IMR-90 (cell line): ENCODE measurements at regions not wholly inside any gene's neighbourhood (a gene's known extent, or its start where the extent isn't known, plus 50 kb on each side); places are given as distances from the start of the nearest gene placed in this dataset.

ENCODE experiments used
- ATAC-seq: fragments of 200-7000 bp; cut with Tn5 transposase; 2 replicates; pipeline ENCODE4 v1.9.1; 2020; ENCODE audit warnings: low read depth, mild to moderate bottlenecking, moderate library complexity
- BruUV-seq: library from RNA; stranded (reverse); fragments of 400-500 nt; replicated peaks from 2 replicates; lab custom pipeline; 2021; lab: Mats Ljungman, UMichigan
- CTCF ChIA-PET: fragments of 300-600 bp; formaldehyde crosslinking; extraction: SDS; loops from one replicate; lab custom pipeline; 2021; ENCODE audit warnings: antibody characterized with exemption; lab: Yijun Ruan, JAX
- POLR2A ChIA-PET: fragments of 300-600 bp; sonication (Branson Sonifier 250); formaldehyde crosslinking; loops from one replicate; lab custom pipeline; 2022; ENCODE audit warnings: antibody characterized with exemption; ENCODE audit not compliant: unreplicated experiment; lab: Charles Lee
- DNase-seq: peaks from one replicate; pipeline ENCODE4 v3.0.0; 2013
- H2AFZ ChIP-seq: replicated peaks from 2 replicates; pipeline ENCODE3; 2013; ENCODE audit warnings: low read length, mild to moderate bottlenecking; ENCODE audit not compliant: poor library complexity
- H2AK5ac ChIP-seq: 2 replicates; pipeline ENCODE4 v1.6.1; 2013; ENCODE audit warnings: low read depth, low read length, inconsistent platforms
- H2AK9ac ChIP-seq: replicated peaks from 2 replicates; pipeline ENCODE3; 2013; ENCODE audit warnings: mild to moderate bottlenecking, low read depth, low read length, moderate library complexity; ENCODE audit not compliant: poor library complexity
- H2BK120ac ChIP-seq: 2 replicates; pipeline ENCODE4 v1.6.1; 2013; ENCODE audit warnings: low read depth, low read length, inconsistent platforms
- H2BK15ac ChIP-seq: 3 replicates; pipeline ENCODE4 v1.6.1; 2013; ENCODE audit warnings: low read depth, low read length, inconsistent platforms
- H2BK20ac ChIP-seq: 2 replicates; pipeline ENCODE4 v1.6.1; 2013; ENCODE audit warnings: low read depth, mild to moderate bottlenecking, inconsistent platforms, low read length, moderate library complexity
- H2BK5ac ChIP-seq: 2 replicates; pipeline ENCODE4 v1.6.1; 2013; ENCODE audit warnings: mild to moderate bottlenecking, low read depth, low read length, inconsistent platforms; ENCODE audit not compliant: poor library complexity, severe bottlenecking
- H3K14ac ChIP-seq: replicated peaks from 2 replicates; pipeline ENCODE4 v1.6.1; 2013; ENCODE audit warnings: low read depth, low read length, inconsistent platforms
- H3K18ac ChIP-seq: 2 replicates; pipeline ENCODE4 v1.6.1; 2013; ENCODE audit warnings: low read depth, low read length, control low read depth
- H3K23ac ChIP-seq: 2 replicates; pipeline ENCODE4 v1.6.1; 2013; ENCODE audit warnings: low read depth, low read length, inconsistent platforms
- H3K27ac ChIP-seq: 2 replicates; pipeline ENCODE4 v1.5.1; 2013; ENCODE audit warnings: mild to moderate bottlenecking, control low read depth, low read length; ENCODE audit not compliant: insufficient read depth
- H3K27me3 ChIP-seq: 2 replicates; pipeline ENCODE4 v1.6.1; 2013; ENCODE audit warnings: low read length; ENCODE audit not compliant: control insufficient read depth, insufficient read depth
- H3K36me3 ChIP-seq: 2 replicates; pipeline ENCODE4 v1.6.1; 2013; ENCODE audit warnings: low read length, mixed read lengths; ENCODE audit not compliant: control insufficient read depth, insufficient read depth
- H3K4ac ChIP-seq: 2 replicates; pipeline ENCODE4 v1.6.1; 2013; ENCODE audit warnings: low read depth, low read length, inconsistent platforms
- H3K4me1 ChIP-seq: 2 replicates; pipeline ENCODE4 v1.6.1; 2013; ENCODE audit warnings: low read length, mixed read lengths; ENCODE audit not compliant: control insufficient read depth, insufficient read depth
- H3K4me2 ChIP-seq: 2 replicates; pipeline ENCODE4 v1.6.1; 2013; ENCODE audit warnings: low read depth, mild to moderate bottlenecking, control low read depth, low read length, moderate library complexity
- H3K4me3 ChIP-seq: 2 replicates; pipeline ENCODE4 v1.5.1; 2013; ENCODE audit warnings: low read depth, mild to moderate bottlenecking, control low read depth, low read length, moderate library complexity; ENCODE audit not compliant: insufficient read depth
- H3K56ac ChIP-seq: 2 replicates; pipeline ENCODE4 v1.6.1; 2013; ENCODE audit warnings: low read length, inconsistent platforms; ENCODE audit not compliant: insufficient read depth; ENCODE audit errors: extremely low read depth
- H3K79me1 ChIP-seq, 2 experiments: 2 replicates each; pipeline ENCODE4 v1.6.1; 2013; ENCODE audit warnings: low read length in 2 of 2, inconsistent platforms in 1 of 2, low read depth in 1 of 2
- H3K9ac ChIP-seq: 2 replicates; pipeline ENCODE4 v1.6.1; 2013; ENCODE audit warnings: low read depth, low read length, control low read depth
- H3K9me1 ChIP-seq: 2 replicates; pipeline ENCODE4 v1.6.1; 2013; ENCODE audit warnings: low read length, inconsistent platforms; ENCODE audit not compliant: insufficient read depth
- H3K9me3 ChIP-seq: 2 replicates; pipeline ENCODE4 v1.6.1; 2013; ENCODE audit warnings: low read length; ENCODE audit not compliant: control insufficient read depth, insufficient read depth
- H4K20me1 ChIP-seq: 2 replicates; pipeline ENCODE4 v1.6.1; 2013; ENCODE audit warnings: low read length, inconsistent platforms; ENCODE audit not compliant: insufficient read depth
- H4K5ac ChIP-seq: 2 replicates; pipeline ENCODE4 v1.6.1; 2013; ENCODE audit warnings: mild to moderate bottlenecking, low read depth, low read length, control low read depth
- H4K8ac ChIP-seq, 2 experiments: 2 replicates each; pipeline ENCODE4 v1.6.1; 2013; ENCODE audit warnings: low read depth in 2 of 2, low read length in 2 of 2, control low read depth in 1 of 2, inconsistent platforms in 1 of 2
- H4K91ac ChIP-seq: 2 replicates; pipeline ENCODE4 v1.6.1; 2013; ENCODE audit warnings: low read depth, low read length, inconsistent platforms; ENCODE audit not compliant: insufficient read depth
- BHLHE40 ChIP-seq: fragments of 150-350 bp; IDR thresholded peaks from 2 replicates; pipeline ENCODE4 v1.6.1; 2016; ENCODE audit warnings: mild to moderate bottlenecking, low read depth, low read length
- CEBPB ChIP-seq: IDR thresholded peaks from 2 replicates; pipeline ENCODE4 v1.6.1; 2012; ENCODE audit warnings: low read depth, low read length, improper control_type of control experiment
- CHD1 ChIP-seq: IDR thresholded peaks from 2 replicates; pipeline ENCODE4 v1.6.1; 2012; ENCODE audit warnings: low read depth, low read length, improper control_type of control experiment
- MAFK ChIP-seq: IDR thresholded peaks from 2 replicates; pipeline ENCODE4 v1.6.1; 2012; ENCODE audit warnings: low read depth, low read length, improper control_type of control experiment
- MAZ ChIP-seq: IDR thresholded peaks from 2 replicates; pipeline ENCODE4 v1.6.1; 2012; ENCODE audit warnings: low read depth, mild to moderate bottlenecking, low read length, improper control_type of control experiment, moderate library complexity, borderline replicate concordance
- POLR2A ChIP-seq: IDR thresholded peaks from 2 replicates; pipeline ENCODE4 v1.6.1; 2012; ENCODE audit warnings: mild to moderate bottlenecking, low read depth, low read length
- RCOR1 ChIP-seq: IDR thresholded peaks from 2 replicates; pipeline ENCODE4 v1.6.1; 2012; ENCODE audit warnings: mild to moderate bottlenecking, low read length, improper control_type of control experiment; ENCODE audit not compliant: insufficient replicate concordance
- RFX5 ChIP-seq: IDR thresholded peaks from 2 replicates; pipeline ENCODE4 v1.8.0; 2012; ENCODE audit warnings: low read depth, mild to moderate bottlenecking, low read length, moderate library complexity
- SMC3 ChIP-seq: fragments of 150-350 bp; IDR thresholded peaks from 2 replicates; pipeline ENCODE4 v1.6.1; 2016; ENCODE audit warnings: low read depth, mild to moderate bottlenecking, antibody characterized with exemption, low read length, moderate library complexity
- USF2 ChIP-seq: fragments of 150-350 bp; IDR thresholded peaks from 2 replicates; pipeline ENCODE4 v1.6.1; 2017; ENCODE audit warnings: mild to moderate bottlenecking, antibody characterized with exemption, low read length, low read depth
- dilution Hi-C: fragments of 300-500 bp; cut with HindIII; formaldehyde crosslinking; loops from one replicate; pipeline ENCODE4 v1.14.3; 2018; ENCODE audit warnings: low sequenced_read_pairs; ENCODE audit not compliant: unreplicated experiment
- in situ Hi-C: fragments of 300-500 bp; cut with MboI; formaldehyde crosslinking; loops from 3 replicates; pipeline ENCODE4 v1.14.3; 2019; ENCODE audit warnings: low sequenced_read_pairs, inconsistent platforms, mixed read lengths
- intact Hi-C: fragments of 100-400 bp; cut with micrococcal nuclease; formaldehyde crosslinking; loops from 2 replicates; pipeline ENCODE4 v1.10.0; 2022
- TF ChIP-seq, protein P1 (sequence below): fragments of 150-350 bp; IDR thresholded peaks from 2 replicates; pipeline ENCODE4 v1.6.1; 2016; ENCODE audit warnings: low read depth, mild to moderate bottlenecking, low read length, moderate library complexity, borderline replicate concordance
- TF ChIP-seq, protein P2 (sequence below): conservative IDR thresholded peaks from 2 replicates; pipeline ENCODE4 v1.5.1; 2012; ENCODE audit warnings: mild to moderate bottlenecking, low read depth, low read length, improper control_type of control experiment

DNA sequence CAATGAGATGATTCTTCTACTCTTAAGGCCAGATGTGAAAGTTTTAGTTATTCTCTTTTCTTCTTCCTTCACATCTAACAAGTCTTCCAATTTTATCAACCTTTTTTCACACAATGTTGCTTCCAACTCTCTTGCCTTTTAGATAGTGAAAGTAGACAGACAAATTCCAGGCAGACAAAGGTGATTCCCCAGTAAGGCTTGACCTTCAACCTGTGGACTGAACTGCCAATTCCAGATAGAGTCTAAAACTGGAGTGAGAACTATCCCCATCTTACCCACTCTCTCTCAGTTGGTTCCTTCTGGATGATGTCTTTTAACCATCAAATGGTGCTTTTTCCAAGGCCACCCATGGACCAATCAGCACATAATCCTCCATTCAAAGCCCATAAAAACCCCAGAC lies 159.0 kb downstream of the NSUN3 start:
- ATAC-seq (no peak), DNase-seq (no peak)
- H2BK120ac ChIP-seq = no peak overlapping the region
- no peak overlapping the region for H2BK5ac ChIP-seq
- ChIA-PET CTCF (no interaction called here), POLR2A (no interaction called here)
- H2AK9ac ChIP-seq = no peak overlapping the region
- intact Hi-C loops (no loop called here), dilution Hi-C loops (no loop called here), in situ Hi-C loops (no loop called here)
- H3K4me1 ChIP-seq = no peaks in the 10 kb centered on the region
- no peaks in the 10 kb centered on the region for H3K9me1 ChIP-seq
- no peak overlapping the region for H4K5ac ChIP-seq
- H3K79me1 ChIP-seq = no peaks in the 10 kb centered on the region
- H3K4me3 ChIP-seq = no peak overlapping the region
- no TSS peak for BruUV-seq
- H3K9ac ChIP-seq = no peak overlapping the region
- TF ChIP-seq USF2 (no peak), RCOR1 (no peak), SMC3 (no peak), MAFK (no peak), CHD1 (no peak), RFX5 (no peak), BHLHE40 (no peak), CEBPB (no peak), MAZ (no peak), POLR2A (no peak)
- TF ChIP-seq, protein P1, sequence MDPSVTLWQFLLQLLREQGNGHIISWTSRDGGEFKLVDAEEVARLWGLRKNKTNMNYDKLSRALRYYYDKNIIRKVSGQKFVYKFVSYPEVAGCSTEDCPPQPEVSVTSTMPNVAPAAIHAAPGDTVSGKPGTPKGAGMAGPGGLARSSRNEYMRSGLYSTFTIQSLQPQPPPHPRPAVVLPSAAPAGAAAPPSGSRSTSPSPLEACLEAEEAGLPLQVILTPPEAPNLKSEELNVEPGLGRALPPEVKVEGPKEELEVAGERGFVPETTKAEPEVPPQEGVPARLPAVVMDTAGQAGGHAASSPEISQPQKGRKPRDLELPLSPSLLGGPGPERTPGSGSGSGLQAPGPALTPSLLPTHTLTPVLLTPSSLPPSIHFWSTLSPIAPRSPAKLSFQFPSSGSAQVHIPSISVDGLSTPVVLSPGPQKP = no peak
- TF ChIP-seq, protein P2, sequence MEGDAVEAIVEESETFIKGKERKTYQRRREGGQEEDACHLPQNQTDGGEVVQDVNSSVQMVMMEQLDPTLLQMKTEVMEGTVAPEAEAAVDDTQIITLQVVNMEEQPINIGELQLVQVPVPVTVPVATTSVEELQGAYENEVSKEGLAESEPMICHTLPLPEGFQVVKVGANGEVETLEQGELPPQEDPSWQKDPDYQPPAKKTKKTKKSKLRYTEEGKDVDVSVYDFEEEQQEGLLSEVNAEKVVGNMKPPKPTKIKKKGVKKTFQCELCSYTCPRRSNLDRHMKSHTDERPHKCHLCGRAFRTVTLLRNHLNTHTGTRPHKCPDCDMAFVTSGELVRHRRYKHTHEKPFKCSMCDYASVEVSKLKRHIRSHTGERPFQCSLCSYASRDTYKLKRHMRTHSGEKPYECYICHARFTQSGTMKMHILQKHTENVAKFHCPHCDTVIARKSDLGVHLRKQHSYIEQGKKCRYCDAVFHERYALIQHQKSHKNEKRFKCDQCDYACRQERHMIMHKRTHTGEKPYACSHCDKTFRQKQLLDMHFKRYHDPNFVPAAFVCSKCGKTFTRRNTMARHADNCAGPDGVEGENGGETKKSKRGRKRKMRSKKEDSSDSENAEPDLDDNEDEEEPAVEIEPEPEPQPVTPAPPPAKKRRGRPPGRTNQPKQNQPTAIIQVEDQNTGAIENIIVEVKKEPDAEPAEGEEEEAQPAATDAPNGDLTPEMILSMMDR = no peak
- H2AFZ ChIP-seq = no peak overlapping the region
- no peak overlapping the region for H3K14ac ChIP-seq
- no peak overlapping the region for H4K8ac ChIP-seq
- H3K36me3 ChIP-seq = no peaks in the 10 kb centered on the region
- H3K27me3 ChIP-seq = no peaks in the 10 kb centered on the region
- no peaks in the 10 kb centered on the region for H4K20me1 ChIP-seq
- no peak overlapping the region for H4K91ac ChIP-seq
- no peak overlapping the region for H3K4me2 ChIP-seq
- H3K56ac ChIP-seq = no peak overlapping the region
- H3K27ac ChIP-seq = no peak overlapping the region
- H2BK15ac ChIP-seq = no peak overlapping the region
- H3K23ac ChIP-seq = no peak overlapping the region
- no peak overlapping the region for H3K4ac ChIP-seq
- no peak overlapping the region for H2AK5ac ChIP-seq
- H3K9me3 ChIP-seq = no peaks in the 10 kb centered on the region
- no peak overlapping the region for H3K18ac ChIP-seq
- H2BK20ac ChIP-seq = no peak overlapping the region
